ENCODE measurements at regions not wholly inside any gene's neighbourhood (a gene's known extent, or its start where the extent isn't known, plus 50 kb on each side); places are given as distances from the start of the nearest gene placed in this dataset.

DNA sequence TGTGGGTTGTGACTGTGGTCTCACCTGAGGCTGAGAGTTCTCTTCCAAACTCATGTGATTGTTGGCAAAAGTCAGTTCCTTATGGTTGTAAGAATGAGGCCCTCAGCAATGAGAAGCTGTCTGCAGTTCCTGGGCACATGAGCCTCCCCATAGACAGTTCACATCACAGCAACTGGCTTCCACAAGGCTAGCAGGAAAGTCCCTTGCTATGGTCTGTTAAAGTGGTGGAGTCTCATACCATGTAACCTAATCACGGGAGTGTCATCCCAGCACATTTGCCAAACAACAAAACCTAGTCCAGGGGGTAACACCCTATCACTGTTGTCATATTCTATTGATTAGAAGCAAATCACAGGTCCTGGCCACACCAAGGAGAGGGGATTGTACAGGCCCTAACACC is 163.8 kb downstream of the BACH1 start:
- Histone ChIP-seq H2BK12ac (ENCODE audit: low read depth, low read length) (no peak overlapping the region), H3K36me3 (ENCODE audit: control insufficient read depth in 2 of 4, insufficient read depth in 4 of 4, low read length in 3 of 4) (no peaks in the 10 kb centered on the region), H3K56ac (replicated peaks; ENCODE audit: insufficient read length, low read depth, low read length) (no peak overlapping the region), H2BK5ac (ENCODE audit: low read depth, low read length) (no peak overlapping the region), H3K79me2 (ENCODE audit: control insufficient read depth in 1 of 2, insufficient read depth in 2 of 2, low read length in 2 of 2) (no peaks in the 10 kb centered on the region), H2BK120ac (replicated peaks; ENCODE audit: low read depth, low read length) (no peak overlapping the region), H4K20me1 (replicated peaks in 1 of 2; ENCODE audit: control insufficient read depth in 1 of 2, insufficient read depth in 2 of 2, low read length in 2 of 2) (no peaks in the 10 kb centered on the region), H3K9me3 (ENCODE audit: insufficient read depth in 2 of 2, low read depth in 1 of 2, low read length in 1 of 2) (no peaks in the 10 kb centered on the region), H3K4me2 (ENCODE audit: insufficient read depth in 1 of 2, low read depth in 2 of 2, low read length in 2 of 2) (no peak overlapping the region), H3K79me1 (ENCODE audit: low read depth, low read length) (no peaks in the 10 kb centered on the region), H3K4ac (replicated peaks; ENCODE audit: insufficient read length, low read depth, low read length) (no peak overlapping the region), H2BK15ac (ENCODE audit: low read length) (no peak overlapping the region), H3K27me3 (replicated peaks in 1 of 4; ENCODE audit: control insufficient read depth in 3 of 4, extremely low read depth in 1 of 4, insufficient read depth in 3 of 4, low read length in 3 of 4) (no peaks in the 10 kb centered on the region), H4K8ac (ENCODE audit: extremely low read depth, insufficient read depth, low read length) (no peak overlapping the region; the same call in 1 of the 2 replicates), H3K18ac (ENCODE audit: extremely low read depth, low read length) (no peak overlapping the region), H2BK20ac (ENCODE audit: low read length) (no peak overlapping the region), H3K23ac (ENCODE audit: insufficient read length) (no peak overlapping the region), H3K23me2 (ENCODE audit: low read depth, low read length) (no peaks in the 10 kb centered on the region), H3K4me1 (replicated peaks in 1 of 4; ENCODE audit: control insufficient read depth in 3 of 4, insufficient read depth in 4 of 4, low read length in 3 of 4) (no peaks in the 10 kb centered on the region), H3K14ac (ENCODE audit: insufficient read length) (no peak overlapping the region), H4K91ac (replicated peaks; ENCODE audit: insufficient read length, low read length) (no peak overlapping the region), H2AK5ac (ENCODE audit: low read depth, low read length) (no peak overlapping the region), H4K5ac (ENCODE audit: insufficient read length, low read depth, low read length) (no peak overlapping the region), H3K4me3 (ENCODE audit: extremely low read depth in 1 of 4, insufficient read depth in 2 of 4, low read depth in 3 of 4, low read length in 4 of 4) (no peak overlapping the region), H2AFZ (ENCODE audit: low read length) (no peak overlapping the region), H3K27ac (ENCODE audit: low read depth, low read length) (no peak overlapping the region), H3K9ac (replicated peaks in 1 of 4; ENCODE audit: extremely low read depth in 1 of 4, low read depth in 3 of 4, low read length in 3 of 4) (no peak overlapping the region)
- ChIA-PET POLR2A (ENCODE audit: partially characterized antibody) (no interaction called here), CTCF (ENCODE audit: partially characterized antibody) (interaction anchor here (0.6 to 1.1 kb wide), 2 partner anchors 15 to 248 kb away, joined by 3 read pairs; no protein-coding TSS in a partner anchor)
- no peak for TF ChIP-seq SRF (IDR thresholded peaks at IDR 0.05; ENCODE audit: low read depth, low read length)
- no peak for TF ChIP-seq EP300 (IDR thresholded peaks at IDR 0.05; ENCODE audit: borderline replicate concordance in 1 of 2, low read depth in 2 of 2, low read length in 2 of 2)
- TF ChIP-seq CHD1 (IDR thresholded peaks at IDR 0.05; ENCODE audit: low read depth, low read length), result no peak
- no CpG with 5 or more reads among the region's 1 CpG for WGBS, 2 experiments (ENCODE audit: extremely low coverage in 1 of 2, insufficient coverage in 1 of 2, insufficient read length in 1 of 2, insufficient replicate concordance in 2 of 2, low coverage in 1 of 2, low lambda C conversion rate in 2 of 2, missing lambda C conversion rate in 1 of 2)
- FAIRE-seq, result no peak
- DNase-seq (ENCODE audit: low read depth in 1 of 2, low spot score in 2 of 2), result no peak

Measured in H1 (cell line).